NOMO-1 (cell line): ENCODE measurements at regions not wholly inside any gene's neighbourhood (a gene's known extent, or its start where the extent isn't known, plus 50 kb on each side); places are given as distances from the start of the nearest gene placed in this dataset.

Experiments used
- DNase-seq, 2 experiments: peaks; one replicate each; lab custom pipeline; 2025; ENCODE audit not compliant: unreplicated experiment in 2 of 2; lab: John Stamatoyannopoulos, UW

- no peak for DNase-seq
Observed at GRCh38 chr16:11439790-11440656, 94.8 kb downstream of the RMI2 start.

GRCh38 chr16:11440657-11441012 lies 95.4 kb downstream of the RMI2 start:
- DNase-seq, result no peak

- DNase-seq, result no peak
Observed at GRCh38 chr16:11445486-11445885, 100.2 kb downstream of the RMI2 start.

GRCh38 chr16:11446566-11447119 lies 101.4 kb downstream of the RMI2 start:
- no peak for DNase-seq

GRCh38 chr16:11447272-11447671 lies 102.0 kb downstream of the RMI2 start:
- no peak for DNase-seq

- DNase-seq, result no peak
Observed at GRCh38 chr16:11447836-11448235, 102.6 kb downstream of the RMI2 start.

GRCh38 chr16:11448796-11449416 lies 103.6 kb downstream of the RMI2 start:
- no peak for DNase-seq

GRCh38 chr16:11449716-11450115 lies 104.5 kb downstream of the RMI2 start:
- no peak for DNase-seq

- no peak for DNase-seq
Observed at GRCh38 chr16:11450136-11450535, 104.9 kb downstream of the RMI2 start.

GRCh38 chr16:11452298-11452697 lies 107.0 kb downstream of the RMI2 start:
- DNase-seq, result no peak

- DNase-seq, result no peak
Observed at GRCh38 chr16:11452746-11453389, 107.6 kb downstream of the RMI2 start.

- no peak for DNase-seq
Observed at GRCh38 chr16:11456741-11457140, 111.5 kb downstream of the RMI2 start.

GRCh38 chr16:11459722-11460121 lies 114.5 kb downstream of the RMI2 start:
- DNase-seq, result no peak

- no peak for DNase-seq
Observed at GRCh38 chr16:11460820-11461594, 115.7 kb downstream of the RMI2 start.

GRCh38 chr16:11461595-11461990 lies 116.3 kb downstream of the RMI2 start:
- no peak for DNase-seq

- DNase-seq, result no peak
Observed at GRCh38 chr16:11462036-11462435, 116.8 kb downstream of the RMI2 start.

- no peak for DNase-seq
Observed at GRCh38 chr16:11462861-11463260, 117.6 kb downstream of the RMI2 start.

- DNase-seq, result no peak
Observed at GRCh38 chr16:11464241-11464640, 119.0 kb downstream of the RMI2 start.

GRCh38 chr16:11465675-11466074 lies 120.4 kb downstream of the RMI2 start:
- no peak for DNase-seq

GRCh38 chr16:11470676-11471415 lies 115.9 kb downstream of the LITAF start:
- no peak for DNase-seq
